NCI-H1092 treated with DMSO at 0.1 percent for 48 hours (cell line): ENCODE measurements at regions not wholly inside any gene's neighbourhood (a gene's known extent, or its start where the extent isn't known, plus 50 kb on each side); places are given as distances from the start of the nearest gene placed in this dataset.
"Not testable (repeated sequence)": the region's sequence is repeated elsewhere in the genome, so short reads cannot be mapped to it uniquely, and the experiment has no call there.

Source experiments
- DNase-seq: peaks from one replicate; lab custom pipeline; 2025; lab: John Stamatoyannopoulos, UW

- no peak for DNase-seq
Observed at GRCh38 chr3:180420016-180420415, 181.9 kb upstream of the TTC14 start.

DNA sequence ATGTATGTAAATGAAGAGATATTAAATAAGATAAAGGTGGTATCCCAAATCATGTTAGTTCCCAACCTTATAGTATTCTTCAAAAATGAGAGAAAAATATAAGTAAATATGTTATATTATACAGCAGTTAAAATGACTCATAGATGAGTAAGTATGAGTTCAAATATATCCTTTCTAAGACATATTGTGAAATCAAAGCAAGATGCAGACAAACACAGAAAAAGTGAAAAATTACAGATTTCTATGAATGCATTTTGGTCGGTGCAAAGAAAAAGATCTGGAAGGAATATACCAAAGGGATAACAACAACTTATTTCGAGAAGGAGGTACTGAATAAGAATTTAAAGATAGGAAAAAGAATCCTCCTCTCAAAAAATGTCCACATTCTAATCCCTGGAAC is 181.2 kb upstream of the TTC14 start:
- DNase-seq = no peak

- DNase-seq = no peak
Observed at GRCh38 chr3:180421221-180421620, 180.7 kb upstream of the TTC14 start.

DNA sequence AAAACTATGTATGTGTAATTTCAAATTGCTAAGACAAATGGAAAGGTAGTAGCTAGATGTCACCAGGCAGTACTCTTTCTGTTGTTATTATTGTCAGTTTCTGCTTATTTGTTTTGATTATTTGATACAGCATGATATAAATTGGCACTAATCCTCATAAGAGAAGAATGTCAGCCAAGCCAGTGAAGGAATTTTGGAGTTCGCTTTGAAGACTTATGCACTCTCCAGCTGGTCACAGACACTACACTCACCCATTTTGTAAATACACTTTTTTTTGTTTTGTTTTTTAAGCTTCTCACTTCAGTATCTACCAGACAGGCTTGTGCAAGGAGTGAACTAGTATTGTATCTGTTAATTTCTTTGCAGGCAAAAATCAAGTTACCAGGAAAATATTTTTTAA is 180.2 kb upstream of the TTC14 start:
- no peak for DNase-seq

- not testable (repeated sequence) for DNase-seq
Observed at GRCh38 chr3:180424305-180424704, 177.7 kb upstream of the TTC14 start.

GRCh38 chr3:180430896-180431295 is 171.1 kb upstream of the TTC14 start:
- no peak for DNase-seq

- no peak for DNase-seq
Observed at GRCh38 chr3:180433152-180433551, 168.8 kb upstream of the TTC14 start.

DNA sequence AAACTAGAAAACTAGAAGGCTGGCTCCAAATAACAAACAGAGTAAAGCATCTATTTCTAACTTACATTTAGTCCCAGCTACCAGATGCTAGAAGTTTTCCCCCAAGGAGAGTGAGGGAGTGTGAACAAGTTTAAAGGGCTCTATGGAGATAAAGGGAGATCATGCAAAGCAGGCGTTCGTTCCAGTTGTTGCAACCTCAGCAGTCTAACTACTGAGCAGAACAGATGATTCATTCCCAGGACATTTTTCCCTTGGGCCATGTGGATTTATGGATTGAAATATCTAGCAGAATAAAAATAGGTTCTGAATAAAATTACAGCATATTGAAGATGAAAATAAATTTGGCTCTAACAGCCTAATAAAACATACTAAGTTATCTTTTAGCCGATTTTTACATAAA is 154.8 kb upstream of the TTC14 start:
- no peak for DNase-seq

- not testable (repeated sequence) for DNase-seq
Observed at GRCh38 chr3:180448407-180448806, 153.6 kb upstream of the TTC14 start.

GRCh38 chr3:180457225-180457624 is 144.7 kb upstream of the TTC14 start:
- no peak for DNase-seq

DNA sequence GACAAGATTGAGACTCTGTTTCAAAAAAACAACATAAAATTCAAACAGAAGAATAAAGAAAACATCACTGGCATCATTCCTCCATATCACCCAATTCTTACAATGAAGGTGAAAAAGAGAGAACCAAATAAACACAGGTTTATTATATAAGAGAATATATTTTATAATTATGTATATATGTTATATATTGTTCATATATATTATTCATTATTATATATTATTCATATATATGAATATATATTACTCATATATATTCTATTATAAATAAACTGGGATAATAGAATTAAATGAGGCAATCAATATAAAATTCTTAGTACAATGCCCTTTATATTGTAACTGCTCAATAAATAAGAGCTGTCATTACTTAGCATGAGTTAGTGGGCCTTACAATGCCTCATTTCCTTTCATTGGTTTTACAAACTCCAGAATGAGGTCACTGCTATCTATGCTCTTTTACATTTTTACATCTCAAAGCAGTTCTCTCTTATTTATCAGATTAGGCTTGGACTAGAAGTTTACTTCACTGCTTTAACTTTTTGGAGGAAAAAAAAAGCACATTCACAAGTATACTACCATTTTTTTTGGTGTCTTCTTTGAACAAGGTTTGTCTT is 135.5 kb upstream of the TTC14 start:
- DNase-seq = no peak

GRCh38 chr3:180467177-180467576 is 134.8 kb upstream of the TTC14 start:
- no peak for DNase-seq

DNA sequence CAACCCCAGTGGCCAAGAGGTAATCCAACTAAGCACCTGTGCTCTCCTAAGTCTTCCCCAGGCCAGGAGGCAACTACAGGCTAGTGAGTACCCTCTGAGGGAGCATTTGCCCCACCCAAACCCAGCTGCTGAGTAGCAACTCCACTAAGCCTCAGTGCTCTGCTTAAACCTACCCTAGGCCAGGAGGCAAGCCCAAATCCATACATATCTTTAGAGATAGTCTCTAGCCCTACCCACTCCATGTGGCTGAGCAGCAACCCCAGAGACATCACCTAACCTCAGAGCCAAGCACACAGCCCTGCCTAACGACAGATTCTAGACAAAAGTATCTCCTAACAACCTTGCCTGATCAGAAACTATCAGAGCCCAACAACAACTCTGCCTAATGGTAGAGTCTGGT is 132.8 kb upstream of the TTC14 start:
- DNase-seq = no peak

DNA sequence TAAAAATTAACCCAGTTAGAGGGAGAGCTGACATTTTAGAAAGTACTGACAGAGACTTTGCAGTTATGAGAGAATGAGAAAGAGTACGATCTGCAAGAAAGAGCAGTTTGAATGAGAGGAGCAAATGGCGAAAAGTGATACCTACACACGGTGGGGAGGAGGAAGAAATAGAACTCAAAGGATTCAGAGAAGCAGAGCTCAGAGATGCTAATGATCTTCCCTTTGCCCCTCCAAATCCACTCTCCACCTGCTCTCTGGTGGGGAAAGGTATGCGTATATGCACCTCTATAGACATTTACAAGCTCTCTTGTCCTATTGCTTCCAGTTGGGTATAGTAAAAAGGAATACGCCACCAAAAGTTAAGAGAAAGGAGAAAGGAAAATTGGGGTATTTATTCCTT is 123.3 kb upstream of the TTC14 start:
- DNase-seq = no peak

GRCh38 chr3:180492047-180492446 is 109.9 kb upstream of the TTC14 start:
- DNase-seq = no peak

- DNase-seq = no peak
Observed at GRCh38 chr3:180496995-180497394, 105.0 kb upstream of the TTC14 start.

DNA sequence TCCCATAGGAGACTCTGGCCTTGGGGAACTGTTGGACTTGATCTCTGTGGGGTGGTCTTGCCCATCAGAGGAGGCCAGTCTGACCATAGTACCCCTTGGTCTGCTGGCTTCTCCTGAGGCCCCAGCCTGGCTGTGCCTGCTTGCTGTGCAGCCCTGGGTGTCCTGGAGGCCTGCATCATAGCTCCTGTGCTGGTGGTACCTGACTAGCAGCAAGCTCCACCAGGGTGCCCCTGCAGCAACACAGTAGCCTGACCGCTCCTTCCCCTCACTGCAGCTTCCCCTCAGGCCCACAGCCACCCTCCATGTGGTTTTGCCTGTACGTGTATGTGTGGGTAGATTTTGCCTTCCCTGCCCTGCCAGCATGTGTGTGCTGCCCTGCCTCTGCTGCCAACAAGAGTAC is 85.6 kb upstream of the TTC14 start:
- no peak for DNase-seq

- no peak for DNase-seq
Observed at GRCh38 chr3:180523040-180523439, 78.9 kb upstream of the TTC14 start.

DNA sequence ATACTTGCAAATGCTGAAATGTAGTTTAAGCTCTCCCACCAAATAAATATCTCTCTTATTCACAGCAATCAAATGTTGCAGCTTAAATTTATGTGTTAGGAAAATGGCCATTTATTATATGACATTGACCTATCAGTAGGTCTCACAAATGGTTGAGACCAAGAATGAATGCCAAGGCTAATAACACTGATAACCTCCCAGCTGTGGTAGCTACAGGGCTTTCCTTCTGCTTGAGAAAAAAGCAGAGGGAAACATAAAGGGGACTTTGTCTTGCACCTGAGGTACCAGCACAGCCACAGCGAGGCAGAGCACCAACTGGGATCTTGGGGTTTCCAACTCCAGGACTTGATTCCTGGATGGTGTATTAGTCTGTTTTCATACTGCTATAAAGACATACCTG is 73.1 kb upstream of the TTC14 start:
- no peak for DNase-seq

- DNase-seq = no peak
Observed at GRCh38 chr3:180529778-180530177, 72.2 kb upstream of the TTC14 start.

DNA sequence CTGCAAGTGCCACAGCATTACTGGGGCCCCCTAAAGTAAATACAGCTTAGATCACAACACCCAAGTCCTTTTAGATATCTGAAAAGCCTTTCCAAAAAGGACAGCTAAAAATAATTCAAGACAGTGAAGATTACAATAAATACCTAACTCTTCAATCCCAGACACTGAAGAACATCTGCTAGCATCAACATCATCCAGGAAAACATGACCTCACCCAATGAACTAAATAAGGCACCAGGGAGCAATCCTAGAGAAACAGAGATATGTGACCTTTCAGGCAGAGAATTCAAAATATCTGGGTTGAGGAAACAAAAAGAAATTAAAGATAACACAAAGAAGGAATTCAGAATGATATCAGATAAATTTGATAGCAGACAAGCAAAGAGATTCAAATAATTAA is 71.7 kb upstream of the TTC14 start:
- no peak for DNase-seq

DNA sequence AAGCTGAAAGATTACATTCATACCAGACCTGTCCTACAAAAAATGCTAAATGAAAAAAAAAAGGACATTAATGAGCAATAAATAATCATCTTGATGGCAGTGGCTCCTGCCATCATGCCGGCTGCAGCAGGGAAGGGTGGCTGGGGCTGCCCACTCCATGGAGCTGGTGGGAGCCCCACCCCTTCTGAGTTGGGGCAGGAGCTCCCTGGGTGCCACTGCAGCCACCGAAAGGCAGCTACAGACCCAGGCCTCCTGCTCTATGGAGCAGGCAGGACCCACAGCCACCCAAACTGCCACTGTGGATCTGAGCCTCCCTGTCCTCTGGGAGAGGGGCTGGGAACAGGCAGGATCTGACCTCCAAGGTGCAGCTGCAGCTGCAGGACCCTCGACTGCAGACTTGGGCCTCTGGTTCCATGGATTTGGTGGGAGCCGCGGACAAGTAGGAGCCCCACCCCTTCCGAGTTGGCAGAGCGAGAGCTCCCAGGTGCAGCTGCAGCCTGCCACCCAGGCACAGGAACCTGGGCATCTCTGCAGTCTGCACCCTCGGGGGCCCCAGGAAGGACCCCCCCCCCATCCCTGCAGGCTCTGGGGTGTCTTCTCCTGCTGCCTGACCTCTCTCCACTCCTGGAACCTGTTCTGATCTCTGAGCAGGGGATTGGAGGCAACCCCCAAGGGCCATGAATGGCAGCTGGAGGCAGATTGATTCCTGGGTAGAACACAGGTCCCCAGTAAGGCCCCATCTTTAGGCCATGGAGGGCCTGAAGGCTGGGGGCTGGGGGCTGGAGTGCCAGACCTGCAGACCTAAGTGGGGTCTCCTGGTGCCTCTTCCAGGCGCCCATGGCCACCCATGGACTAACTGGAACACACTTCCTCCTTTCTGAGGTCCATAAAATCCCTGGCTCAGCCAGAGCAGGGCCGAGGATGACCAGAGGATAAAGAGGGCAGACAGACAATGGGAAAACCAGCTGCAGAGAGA is 70.4 kb upstream of the TTC14 start:
- DNase-seq = no peak

DNA sequence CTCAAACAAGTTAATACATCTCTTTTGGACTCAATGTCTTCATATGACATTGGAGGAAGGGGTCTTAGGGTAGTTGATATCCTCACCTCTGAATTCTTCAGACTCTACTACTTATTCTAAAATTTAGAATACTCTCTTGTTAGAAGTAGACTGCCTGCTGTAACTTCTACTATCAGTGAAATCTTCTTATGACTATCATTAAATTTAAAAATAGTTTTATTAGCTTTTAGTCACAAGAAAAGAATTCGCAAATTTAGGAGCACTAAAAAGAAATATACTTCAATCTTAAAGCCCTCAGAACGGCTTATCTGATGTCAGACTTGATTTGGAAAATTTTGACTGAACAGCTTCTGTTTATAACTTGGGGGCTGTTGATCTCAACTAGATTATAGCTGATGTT is 67.1 kb upstream of the TTC14 start:
- DNase-seq = no peak

GRCh38 chr3:180538493-180538892 is 63.5 kb upstream of the TTC14 start:
- DNase-seq = no peak
